ENCODE measurements at regions not wholly inside any gene's neighbourhood (a gene's known extent, or its start where the extent isn't known, plus 50 kb on each side); places are given as distances from the start of the nearest gene placed in this dataset.

DNA sequence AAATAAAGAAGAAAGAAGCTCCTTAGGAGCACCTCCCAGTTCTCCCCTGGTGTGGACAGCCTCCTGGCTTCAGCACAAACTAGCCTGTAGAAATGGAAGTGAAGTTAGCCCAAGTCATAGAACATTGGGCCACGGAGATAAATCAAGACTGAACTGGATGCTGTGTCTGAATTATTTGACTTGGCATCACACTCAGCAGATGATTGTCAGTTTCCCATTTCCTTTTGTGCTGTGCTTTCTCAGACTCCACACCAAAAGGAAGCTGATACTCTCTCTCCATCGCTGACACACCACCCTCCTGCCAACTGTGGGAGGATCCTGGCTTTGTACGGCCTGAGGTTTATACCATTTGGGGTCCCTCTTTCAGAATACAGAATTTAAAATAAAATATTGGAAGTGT is 209.8 kb downstream of the TFAP2A start:
- ChIA-PET CTCF (no interaction called here), POLR2A (ENCODE audit: unreplicated experiment) (no interaction called here)
- Histone ChIP-seq H2BK20ac (ENCODE audit: low read depth, low read length) (no peak overlapping the region), H2AFZ (replicated peaks; ENCODE audit: low read length, poor library complexity) (no peak overlapping the region), H3K56ac (ENCODE audit: extremely low read depth, insufficient read depth, low read length) (no peak overlapping the region), H3K9me1 (ENCODE audit: insufficient read depth, low read length) (no peaks in the 10 kb centered on the region), H3K4me3 (ENCODE audit: insufficient read depth, low read depth, low read length) (no peak overlapping the region), H3K14ac (replicated peaks; ENCODE audit: low read depth, low read length) (no peak overlapping the region), H3K27me3 (ENCODE audit: control insufficient read depth, insufficient read depth, low read length) (no peaks in the 10 kb centered on the region), H3K9ac (ENCODE audit: low read depth, low read length) (no peak overlapping the region), H2BK15ac (ENCODE audit: low read depth, low read length) (no peak overlapping the region), H4K8ac (ENCODE audit: low read depth in 2 of 2, low read length in 2 of 2) (no peak overlapping the region), H4K91ac (ENCODE audit: insufficient read depth, low read depth, low read length) (no peak overlapping the region), H3K9me3 (ENCODE audit: control insufficient read depth, insufficient read depth, low read length) (peaks cover 24% of the 10 kb centered on the region), H4K20me1 (ENCODE audit: insufficient read depth, low read length) (no peaks in the 10 kb centered on the region), H3K4me2 (ENCODE audit: low read depth, low read length) (no peak overlapping the region), H3K18ac (ENCODE audit: low read depth, low read length) (no peak overlapping the region), H3K4ac (ENCODE audit: low read depth, low read length) (no peak overlapping the region), H3K27ac (ENCODE audit: insufficient read depth, low read length) (no peak overlapping the region), H3K4me1 (ENCODE audit: control insufficient read depth, insufficient read depth, low read length) (no peaks in the 10 kb centered on the region), H2BK120ac (ENCODE audit: low read depth, low read length) (no peak overlapping the region), H3K23ac (ENCODE audit: low read depth, low read length) (no peak overlapping the region), H3K36me3 (ENCODE audit: control insufficient read depth, insufficient read depth, low read length) (no peaks in the 10 kb centered on the region), H3K79me1 (ENCODE audit: low read depth in 1 of 2, low read length in 2 of 2) (no peaks in the 10 kb centered on the region), H2BK5ac (ENCODE audit: low read depth, low read length, poor library complexity, severe bottlenecking) (no peak overlapping the region), H4K5ac (ENCODE audit: low read depth, low read length) (no peak overlapping the region), H2AK9ac (replicated peaks; ENCODE audit: low read depth, low read length, poor library complexity) (no peak overlapping the region), H2AK5ac (ENCODE audit: low read depth, low read length) (no peak overlapping the region)
- no peak for TF ChIP-seq MXI1 (IDR thresholded peaks at IDR 0.05; ENCODE audit: borderline replicate concordance, low read depth, low read length)
- TF ChIP-seq CHD1 (IDR thresholded peaks at IDR 0.05; ENCODE audit: low read depth, low read length): no peak
- TF ChIP-seq, protein P1, sequence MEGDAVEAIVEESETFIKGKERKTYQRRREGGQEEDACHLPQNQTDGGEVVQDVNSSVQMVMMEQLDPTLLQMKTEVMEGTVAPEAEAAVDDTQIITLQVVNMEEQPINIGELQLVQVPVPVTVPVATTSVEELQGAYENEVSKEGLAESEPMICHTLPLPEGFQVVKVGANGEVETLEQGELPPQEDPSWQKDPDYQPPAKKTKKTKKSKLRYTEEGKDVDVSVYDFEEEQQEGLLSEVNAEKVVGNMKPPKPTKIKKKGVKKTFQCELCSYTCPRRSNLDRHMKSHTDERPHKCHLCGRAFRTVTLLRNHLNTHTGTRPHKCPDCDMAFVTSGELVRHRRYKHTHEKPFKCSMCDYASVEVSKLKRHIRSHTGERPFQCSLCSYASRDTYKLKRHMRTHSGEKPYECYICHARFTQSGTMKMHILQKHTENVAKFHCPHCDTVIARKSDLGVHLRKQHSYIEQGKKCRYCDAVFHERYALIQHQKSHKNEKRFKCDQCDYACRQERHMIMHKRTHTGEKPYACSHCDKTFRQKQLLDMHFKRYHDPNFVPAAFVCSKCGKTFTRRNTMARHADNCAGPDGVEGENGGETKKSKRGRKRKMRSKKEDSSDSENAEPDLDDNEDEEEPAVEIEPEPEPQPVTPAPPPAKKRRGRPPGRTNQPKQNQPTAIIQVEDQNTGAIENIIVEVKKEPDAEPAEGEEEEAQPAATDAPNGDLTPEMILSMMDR (conservative IDR thresholded peaks at IDR 0.05; ENCODE audit: low read depth, low read length): no peak
- TF ChIP-seq SMC3 (IDR thresholded peaks at IDR 0.05; ENCODE audit: low read depth, low read length): no peak
- TF ChIP-seq NFE2L2 (IDR thresholded peaks at IDR 0.05; ENCODE audit: low read depth, low read length): no peak
- TF ChIP-seq RFX5 (IDR thresholded peaks at IDR 0.05; ENCODE audit: low read depth, low read length): no peak
- no peak for ATAC-seq (ENCODE audit: low read depth)
- no CpG with 5 or more reads among the region's 3 CpGs for WGBS, 2 experiments (ENCODE audit: extremely low coverage in 2 of 2, insufficient read length in 1 of 2)
- BruUV-seq (replicated peaks): no TSS peak
- DNase-seq: no peak
- in situ Hi-C loops (cut with MboI; ENCODE audit: low sequenced_read_pairs): no loop called here
- intact Hi-C loops (cut with micrococcal nuclease): no loop called here
- dilution Hi-C loops (cut with HindIII; ENCODE audit: low sequenced_read_pairs, unreplicated experiment): no loop called here
